DOHH2 (cell line): ENCODE measurements at regions not wholly inside any gene's neighbourhood (a gene's known extent, or its start where the extent isn't known, plus 50 kb on each side); places are given as distances from the start of the nearest gene placed in this dataset.

ENCODE experiments used
- CTCF ChIP-seq: fragments of 200-600 bp; sonication (generic); IDR thresholded peaks from one replicate; pipeline ENCODE4 v1.5.1; 2014; ENCODE audit warnings: antibody characterized with exemption, mild to moderate bottlenecking, low read depth, low read length; ENCODE audit not compliant: poor library complexity, severe bottlenecking
- EZH2phosphoT487 ChIP-seq: fragments of 200-600 bp; sonication (generic); IDR thresholded peaks from 2 replicates; pipeline ENCODE4 v1.6.1; 2017; ENCODE audit warnings: borderline replicate concordance, mild to moderate bottlenecking, antibody characterized with exemption, low read length, moderate library complexity, mixed read lengths

DNA sequence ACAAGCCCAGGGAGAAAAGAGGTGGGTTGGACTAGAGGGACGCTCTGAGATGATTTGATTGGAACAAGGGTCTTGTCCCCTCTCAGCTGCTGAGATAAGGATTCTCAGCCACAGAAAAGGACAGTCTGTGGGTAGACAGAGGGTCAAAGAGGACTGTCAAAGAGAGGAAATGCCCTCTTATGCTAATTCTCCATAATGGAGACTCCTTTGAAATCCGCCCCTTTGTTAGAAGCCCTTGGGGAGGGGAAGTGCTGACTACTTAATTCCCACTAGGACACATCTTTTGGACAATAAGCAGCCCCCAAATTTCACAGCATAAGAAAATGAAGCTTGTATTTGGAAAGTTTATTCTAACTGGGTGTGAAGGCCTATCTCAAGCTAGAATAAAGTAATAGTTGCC, 176.6 kb downstream of the KTN1 start:
- no peak for TF ChIP-seq CTCF
- TF ChIP-seq EZH2phosphoT487: no peak
